Vagina (tissue), 2 donors: ENCODE measurements at regions not wholly inside any gene's neighbourhood (a gene's known extent, or its start where the extent isn't known, plus 50 kb on each side); places are given as distances from the start of the nearest gene placed in this dataset.
"Not testable (repeated sequence)": the region's sequence is repeated elsewhere in the genome, so short reads cannot be mapped to it uniquely, and the experiment has no call there.

Experiments
- DNase-seq, 2 donors: peaks; one replicate each; pipeline ENCODE4 v3.0.0-alpha.2; 2017; ENCODE audit errors: extremely low spot score in 2 of 2
- H3K27ac ChIP-seq: fragments of 200-600 bp; sonication (generic); one replicate; pipeline ENCODE4 v1.5.1; 2019
- H3K27me3 ChIP-seq: fragments of 200-600 bp; sonication (generic); one replicate; pipeline ENCODE4 v1.5.1; 2019
- H3K36me3 ChIP-seq, 2 donors: fragments of 200-600 bp; sonication (generic); one replicate each; pipeline ENCODE4 v1.5.1; 2017 to 2019
- H3K4me1 ChIP-seq: fragments of 200-600 bp; sonication (generic); one replicate; pipeline ENCODE4 v1.5.1; 2019
- H3K4me3 ChIP-seq, 2 donors: fragments of 200-600 bp; sonication (generic); 1 replicate in 1 of 2; 2 replicates in 1 of 2; pipeline ENCODE4 v1.5.1; 2016 to 2019
- H3K9me3 ChIP-seq: fragments of 200-600 bp; sonication (generic); one replicate; pipeline ENCODE4 v1.5.1; 2019
- CTCF ChIP-seq, 3 experiments: fragments of 450-650 bp in 2 of 3; fragments of 200-600 bp in 1 of 3; sonication (generic) in 1 of 3; IDR thresholded peaks; one replicate each; pipeline ENCODE4 v1.5.1; 2017 to 2019; ENCODE audit warnings: antibody characterized with exemption in 3 of 3, mild to moderate bottlenecking in 2 of 3, moderate library complexity in 2 of 3
- POLR2A ChIP-seq, 2 donors: fragments of 450-650 bp; IDR thresholded peaks; one replicate each; pipeline ENCODE4 v1.6.1; 2017; ENCODE audit warnings: antibody characterized with exemption in 2 of 2, mild to moderate bottlenecking in 2 of 2, moderate library complexity in 2 of 2
- POLR2AphosphoS5 ChIP-seq, 2 donors: sonication (generic); formaldehyde crosslinking; IDR thresholded peaks; one replicate each; pipeline ENCODE4 v1.9.0; 2017; ENCODE audit warnings: antibody characterized with exemption in 2 of 2, mild to moderate bottlenecking in 2 of 2, low read depth in 1 of 2; ENCODE audit not compliant: insufficient read depth in 1 of 2
- intact Hi-C: fragments of 100-400 bp; cut with DNase I; formaldehyde crosslinking; loops from one replicate; pipeline ENCODE4 v1.15.1; 2023

- Histone ChIP-seq H3K27me3 (no peaks in the 10 kb centered on the region), H3K36me3 (no peaks in the 10 kb centered on the region), H3K9me3 (no peaks in the 10 kb centered on the region), H3K4me1 (no peaks in the 10 kb centered on the region), H3K27ac (no peak overlapping the region), H3K4me3 (no peak overlapping the region)
- TF ChIP-seq CTCF (IDR thresholded peaks at IDR 0.05): no peak
- TF ChIP-seq POLR2AphosphoS5 (IDR thresholded peaks at IDR 0.05; ENCODE audit: insufficient read depth in 1 of 2, low read depth in 1 of 2): no peak
- TF ChIP-seq POLR2A (IDR thresholded peaks at IDR 0.05): no peak
- DNase-seq: no peak
- intact Hi-C loops: no loop called here
Measured at GRCh38 chr10:64576497-64576896, 1055.3 kb downstream of the REEP3 start.

GRCh38 chr10:64578757-64579156 lies 1057.6 kb downstream of the REEP3 start:
- intact Hi-C loops, H3K9me3 ChIP-seq, H3K27me3 ChIP-seq, H3K27ac ChIP-seq, H3K4me3 ChIP-seq, H3K4me1 ChIP-seq, DNase-seq, H3K36me3 ChIP-seq: not testable (repeated sequence)

GRCh38 chr10:64586934-64587503 lies 1065.8 kb downstream of the REEP3 start:
- intact Hi-C loops: no loop called here
- H3K27ac ChIP-seq: no peak overlapping the region
- no peaks in the 10 kb centered on the region for H3K36me3 ChIP-seq
- H3K4me1 ChIP-seq: no peaks in the 10 kb centered on the region
- H3K4me3 ChIP-seq: no peak overlapping the region
- H3K9me3 ChIP-seq: no peaks in the 10 kb centered on the region
- TF ChIP-seq CTCF (IDR thresholded peaks at IDR 0.05): no peak
- TF ChIP-seq POLR2A (IDR thresholded peaks at IDR 0.05): no peak
- TF ChIP-seq POLR2AphosphoS5 (IDR thresholded peaks at IDR 0.05; ENCODE audit: insufficient read depth in 1 of 2, low read depth in 1 of 2): no peak
- no peak for DNase-seq
- no peaks in the 10 kb centered on the region for H3K27me3 ChIP-seq

GRCh38 chr10:64594072-64594471 lies 1072.9 kb downstream of the REEP3 start:
- no peaks in the 10 kb centered on the region for H3K36me3 ChIP-seq
- no peaks in the 10 kb centered on the region for H3K27me3 ChIP-seq
- DNase-seq: no peak
- H3K4me3 ChIP-seq: no peak overlapping the region
- no peaks in the 10 kb centered on the region for H3K4me1 ChIP-seq
- H3K27ac ChIP-seq: no peak overlapping the region
- intact Hi-C loops: no loop called here
- TF ChIP-seq CTCF (IDR thresholded peaks at IDR 0.05) (no peak), POLR2AphosphoS5 (IDR thresholded peaks at IDR 0.05; ENCODE audit: insufficient read depth in 1 of 2, low read depth in 1 of 2) (no peak), POLR2A (IDR thresholded peaks at IDR 0.05) (no peak)
- H3K9me3 ChIP-seq: no peaks in the 10 kb centered on the region

- Histone ChIP-seq H3K4me1 (no peaks in the 10 kb centered on the region), H3K27me3 (no peaks in the 10 kb centered on the region), H3K9me3 (no peaks in the 10 kb centered on the region), H3K27ac (no peak overlapping the region), H3K4me3 (no peak overlapping the region), H3K36me3 (no peaks in the 10 kb centered on the region)
- TF ChIP-seq POLR2AphosphoS5 (IDR thresholded peaks at IDR 0.05; ENCODE audit: insufficient read depth in 1 of 2, low read depth in 1 of 2) (no peak), POLR2A (IDR thresholded peaks at IDR 0.05) (no peak), CTCF (IDR thresholded peaks at IDR 0.05) (no peak)
- intact Hi-C loops: no loop called here
- no peak for DNase-seq
Measured at GRCh38 chr10:64598600-64598999, 1077.4 kb downstream of the REEP3 start.
